Smooth muscle cell of the brain vasculature (primary cell): ENCODE measurements at regions not wholly inside any gene's neighbourhood (a gene's known extent, or its start where the extent isn't known, plus 50 kb on each side); places are given as distances from the start of the nearest gene placed in this dataset.
"Not testable (repeated sequence)": the region's sequence is repeated elsewhere in the genome, so short reads cannot be mapped to it uniquely, and the experiment has no call there.

Experiments
- DNase-seq: peaks from one replicate; pipeline ENCODE4 v3.0.0-alpha.2; 2012; ENCODE audit warnings: low read depth, low spot score

GRCh38 chr9:135173066-135173465 lies 85.6 kb downstream of the OLFM1 start:
- no peak for DNase-seq

- DNase-seq = no peak
These were observed 86.8 kb downstream of the OLFM1 start for GRCh38 chr9:135174248-135174647.

- DNase-seq = no peak
These were observed 87.5 kb downstream of the OLFM1 start for GRCh38 chr9:135174981-135175380.

DNA sequence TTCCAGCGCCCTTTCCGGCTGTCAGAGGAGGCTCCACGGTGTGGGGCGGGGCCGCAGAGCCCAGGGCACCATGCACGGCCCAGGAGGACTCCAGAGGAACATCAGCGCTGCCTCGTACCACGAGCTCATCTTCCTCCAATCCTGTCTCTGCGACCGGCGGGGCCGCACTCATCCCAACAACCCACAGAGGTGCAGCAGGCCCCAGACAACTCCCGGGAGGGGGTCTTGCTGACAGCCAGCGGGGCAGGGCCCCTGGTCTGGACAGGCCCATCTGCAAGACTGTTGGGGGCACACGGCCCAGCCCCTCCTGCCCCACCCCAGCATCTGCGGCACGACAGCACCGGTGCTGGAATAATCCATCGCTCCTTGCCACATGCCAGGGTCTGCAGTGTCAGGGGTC lies 88.8 kb downstream of the OLFM1 start:
- no peak for DNase-seq

DNA sequence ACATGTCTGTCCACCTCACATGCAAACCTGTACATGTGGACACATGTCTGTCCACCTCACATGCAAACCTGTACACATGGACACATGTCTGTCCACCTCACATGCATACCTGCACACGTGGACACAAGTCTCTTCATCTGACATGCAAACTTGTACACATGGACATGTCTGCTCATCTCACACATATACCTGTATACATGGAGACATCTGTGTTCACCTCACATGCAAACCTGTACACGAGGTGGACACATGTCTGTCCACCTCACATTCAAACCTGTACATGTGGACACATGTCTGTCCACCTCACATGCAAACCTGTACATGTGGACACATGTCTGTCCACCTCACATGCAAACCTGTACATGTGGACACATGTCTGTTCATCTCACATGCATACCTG lies 90.1 kb downstream of the OLFM1 start:
- not testable (repeated sequence) for DNase-seq

- no peak for DNase-seq
These were observed 91.0 kb downstream of the OLFM1 start for GRCh38 chr9:135178498-135178897.

DNA sequence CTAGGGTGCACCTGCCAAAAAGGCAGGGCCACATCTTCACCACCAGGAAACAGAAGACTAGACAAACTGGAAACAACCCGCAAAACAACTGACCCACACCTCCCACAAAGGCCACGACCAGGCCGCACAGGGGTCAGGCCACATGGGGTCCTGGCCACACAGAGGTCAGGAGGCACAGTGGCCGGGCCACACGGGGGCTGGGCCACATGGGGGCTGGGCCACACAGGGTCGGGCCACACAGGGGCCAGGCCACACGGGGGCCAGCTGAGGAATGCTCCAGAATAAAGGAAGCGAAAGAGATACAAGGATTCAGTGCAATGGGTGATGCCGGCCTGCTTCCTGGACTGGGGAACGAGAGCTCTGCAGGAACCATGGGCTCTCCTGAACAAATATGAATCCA lies 91.6 kb downstream of the OLFM1 start:
- DNase-seq = no peak

DNA sequence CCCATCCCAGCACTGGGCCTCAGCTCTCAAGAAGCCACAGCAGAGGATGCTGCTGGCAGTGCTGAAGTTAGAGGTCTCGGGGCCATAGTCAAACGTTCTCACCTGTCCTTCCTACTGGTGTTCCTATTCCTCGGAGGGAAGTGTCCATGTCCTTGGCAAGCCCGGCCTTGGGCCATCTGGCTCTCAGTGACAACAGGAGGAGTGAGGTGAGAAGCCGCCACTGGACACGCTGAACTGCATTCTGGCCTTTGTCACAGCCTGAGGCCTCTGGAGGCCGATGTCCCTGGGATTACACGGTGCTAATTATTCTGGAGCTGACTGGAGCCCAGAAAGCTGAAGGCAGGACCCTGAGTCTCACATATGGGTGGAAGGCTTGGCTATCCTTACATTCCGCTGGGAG lies 92.5 kb downstream of the OLFM1 start:
- no peak for DNase-seq

DNA sequence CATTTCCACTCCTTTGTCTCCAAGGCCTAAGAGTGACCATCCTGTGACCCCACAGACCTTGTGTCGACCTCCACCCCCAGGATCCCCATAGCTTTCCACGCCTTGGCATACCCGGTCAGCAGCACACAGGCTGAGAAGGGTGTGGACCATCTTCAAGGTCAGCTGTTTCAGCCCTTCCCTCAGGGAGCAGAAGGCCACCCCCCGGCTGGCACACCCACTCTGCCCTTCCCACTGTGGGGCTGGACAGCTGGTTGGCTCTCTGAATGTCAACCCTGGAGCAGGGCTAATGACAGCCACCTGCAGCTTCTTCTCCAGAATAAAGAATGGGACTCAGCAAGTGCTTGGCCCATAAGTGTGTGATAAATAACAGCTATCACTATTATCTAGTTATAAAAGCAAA lies 93.1 kb downstream of the OLFM1 start:
- no peak for DNase-seq

DNA sequence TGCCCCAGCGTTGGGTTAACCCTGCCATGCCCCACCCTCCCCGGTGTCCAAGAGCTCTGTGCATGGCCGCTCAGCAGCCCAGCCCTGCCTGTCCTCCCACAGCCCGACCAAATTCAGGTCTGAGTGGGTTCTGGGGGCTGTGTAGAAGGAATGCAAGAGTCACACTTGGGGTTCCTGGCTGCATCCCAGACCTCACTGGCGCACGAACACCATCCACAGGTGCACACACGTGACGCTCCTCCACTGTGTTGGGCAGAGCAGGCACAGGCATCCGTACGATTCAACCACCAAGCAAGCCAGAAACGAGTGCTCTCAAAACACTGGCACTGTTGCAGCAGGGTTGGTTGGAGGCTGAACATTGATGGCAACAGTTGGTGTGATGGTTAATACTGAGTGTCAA lies 93.9 kb downstream of the OLFM1 start:
- no peak for DNase-seq

DNA sequence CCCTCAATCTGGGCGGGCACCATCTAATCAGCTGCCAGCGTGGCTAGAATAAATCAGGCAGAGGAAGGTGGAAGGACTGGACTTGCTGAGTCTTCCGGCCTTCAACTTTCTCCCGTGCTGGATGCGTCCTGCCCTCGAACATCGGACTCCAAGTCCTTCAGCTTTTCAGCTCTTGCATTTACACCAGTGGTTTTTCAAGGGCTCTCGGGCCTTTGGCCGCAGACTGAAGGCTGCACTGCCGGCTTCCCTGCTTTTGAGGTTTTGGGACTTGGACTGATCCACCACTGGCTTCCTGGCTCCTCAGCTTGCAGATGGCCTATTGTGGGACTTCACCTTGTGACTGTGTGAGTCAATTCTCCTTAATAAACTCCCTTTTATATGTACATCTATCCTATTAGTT lies 94.4 kb downstream of the OLFM1 start:
- DNase-seq = not testable (repeated sequence)

DNA sequence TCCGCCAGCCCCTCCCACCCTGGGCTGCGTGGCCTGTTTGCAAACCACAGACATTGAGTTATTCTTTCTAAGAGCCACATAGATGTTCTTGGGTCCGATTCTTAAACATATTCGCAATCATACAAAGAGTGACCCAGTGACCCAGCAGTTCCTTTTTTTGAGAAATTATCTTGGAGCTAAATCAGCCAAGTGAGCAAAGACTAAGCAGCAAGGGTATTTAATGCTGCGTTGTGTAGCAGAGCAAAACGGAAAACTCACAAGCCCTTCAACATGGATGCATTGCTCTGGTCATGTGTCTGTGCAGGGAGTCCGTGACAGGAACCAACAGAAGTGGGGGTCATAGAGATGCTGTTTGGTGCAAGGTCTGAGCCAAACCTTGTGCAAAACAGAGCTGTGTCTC lies 95.6 kb downstream of the OLFM1 start:
- no peak for DNase-seq

GRCh38 chr9:135183528-135184180 lies 96.2 kb downstream of the OLFM1 start:
- no peak for DNase-seq

- DNase-seq = no peak
These were observed 96.9 kb downstream of the OLFM1 start for GRCh38 chr9:135184181-135185053.

DNA sequence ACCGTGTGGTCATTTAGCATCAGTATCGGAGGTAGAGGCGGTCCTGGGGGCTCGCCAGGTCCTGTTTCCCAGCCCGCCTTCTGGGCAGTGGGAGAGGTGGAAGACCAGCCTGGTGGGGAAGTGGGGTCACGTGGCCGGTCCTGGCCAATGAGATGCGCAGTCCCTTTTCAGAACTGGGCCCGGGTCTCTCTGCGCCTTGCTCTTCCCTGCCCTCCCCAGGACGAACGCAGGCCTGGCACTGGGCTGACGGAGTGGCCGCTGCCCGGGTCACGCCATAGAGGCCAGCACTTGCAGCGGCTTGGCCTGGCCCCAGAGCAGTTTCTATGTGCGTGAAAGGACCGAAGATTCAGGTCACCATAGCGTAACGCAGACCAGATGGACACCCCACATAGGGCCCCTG lies 97.6 kb downstream of the OLFM1 start:
- no peak for DNase-seq

GRCh38 chr9:135186248-135187164 lies 99.0 kb downstream of the OLFM1 start:
- DNase-seq = no peak

GRCh38 chr9:135187365-135187764 lies 99.9 kb downstream of the OLFM1 start:
- DNase-seq = no peak

- DNase-seq = no peak
These were observed 101.2 kb downstream of the OLFM1 start for GRCh38 chr9:135188681-135189151.

DNA sequence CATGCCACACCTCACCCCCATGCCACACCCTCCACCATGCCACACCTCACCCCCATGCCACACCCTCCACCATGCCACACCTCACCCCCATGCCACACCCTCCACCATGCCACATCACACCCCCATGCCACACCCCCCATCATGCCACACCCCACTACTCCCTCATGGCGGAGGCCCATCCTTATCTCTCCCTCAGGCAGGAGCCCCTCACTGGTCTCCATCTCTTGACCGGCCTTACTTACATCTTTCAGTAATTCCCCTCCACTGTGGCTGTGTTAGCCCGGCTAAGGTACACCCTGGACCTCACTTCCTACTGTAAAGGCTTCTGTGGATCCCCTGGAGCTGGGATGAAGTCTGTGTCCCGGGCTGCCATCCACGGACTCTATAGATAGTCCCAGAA lies 102.0 kb downstream of the OLFM1 start:
- DNase-seq = no peak

- DNase-seq = no peak
These were observed 103.5 kb downstream of the OLFM1 start for GRCh38 chr9:135190789-135191577.

DNA sequence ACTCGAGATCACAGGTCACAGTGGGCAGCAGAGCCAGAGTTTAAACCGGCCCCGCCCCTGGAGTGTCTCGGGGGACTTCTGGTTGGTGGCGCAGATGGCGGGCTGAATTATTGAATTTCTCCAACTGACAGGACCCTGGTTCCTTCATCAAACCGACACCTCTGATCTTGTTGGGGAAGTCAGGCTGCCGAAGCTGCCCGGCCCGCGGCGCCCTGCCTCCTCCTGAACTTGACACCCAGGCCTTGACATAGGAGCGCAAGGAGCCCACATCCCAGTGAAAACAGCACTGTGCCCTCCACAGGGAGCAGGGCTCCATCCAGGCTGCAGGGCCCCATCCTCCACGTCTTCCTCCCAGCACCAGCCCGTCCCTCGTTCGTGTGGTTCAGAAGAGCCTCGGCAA lies 105.2 kb downstream of the OLFM1 start:
- DNase-seq = no peak
